ENCODE measurements at regions not wholly inside any gene's neighbourhood (a gene's known extent, or its start where the extent isn't known, plus 50 kb on each side); places are given as distances from the start of the nearest gene placed in this dataset.

DNA sequence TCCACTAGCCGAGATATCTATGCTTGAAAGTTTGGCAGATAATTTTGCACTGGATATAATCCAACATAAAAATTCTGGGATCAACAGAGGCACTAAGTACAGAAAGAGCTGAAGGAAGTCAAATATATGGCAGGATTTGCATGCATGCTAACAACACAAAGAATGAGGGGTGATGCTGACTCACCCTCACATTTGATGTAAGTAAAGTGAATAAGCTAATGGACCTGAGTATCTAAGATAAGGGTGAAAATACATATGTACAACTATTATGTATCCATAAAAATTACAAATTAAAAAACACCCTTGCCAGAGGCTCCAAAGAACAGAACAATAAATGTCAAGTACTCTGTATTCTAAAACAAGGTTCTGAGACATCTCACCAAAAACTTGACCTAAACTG lies 63.8 kb upstream of the PRDX4 start:
- FAIRE-seq (no peak), DNase-seq (ENCODE audit: insufficient read length, low spot score) (no peak)
- TF ChIP-seq, protein P1, sequence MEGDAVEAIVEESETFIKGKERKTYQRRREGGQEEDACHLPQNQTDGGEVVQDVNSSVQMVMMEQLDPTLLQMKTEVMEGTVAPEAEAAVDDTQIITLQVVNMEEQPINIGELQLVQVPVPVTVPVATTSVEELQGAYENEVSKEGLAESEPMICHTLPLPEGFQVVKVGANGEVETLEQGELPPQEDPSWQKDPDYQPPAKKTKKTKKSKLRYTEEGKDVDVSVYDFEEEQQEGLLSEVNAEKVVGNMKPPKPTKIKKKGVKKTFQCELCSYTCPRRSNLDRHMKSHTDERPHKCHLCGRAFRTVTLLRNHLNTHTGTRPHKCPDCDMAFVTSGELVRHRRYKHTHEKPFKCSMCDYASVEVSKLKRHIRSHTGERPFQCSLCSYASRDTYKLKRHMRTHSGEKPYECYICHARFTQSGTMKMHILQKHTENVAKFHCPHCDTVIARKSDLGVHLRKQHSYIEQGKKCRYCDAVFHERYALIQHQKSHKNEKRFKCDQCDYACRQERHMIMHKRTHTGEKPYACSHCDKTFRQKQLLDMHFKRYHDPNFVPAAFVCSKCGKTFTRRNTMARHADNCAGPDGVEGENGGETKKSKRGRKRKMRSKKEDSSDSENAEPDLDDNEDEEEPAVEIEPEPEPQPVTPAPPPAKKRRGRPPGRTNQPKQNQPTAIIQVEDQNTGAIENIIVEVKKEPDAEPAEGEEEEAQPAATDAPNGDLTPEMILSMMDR (IDR thresholded peaks at IDR 0.05; ENCODE audit: insufficient read depth, missing control alignments) = no peak

DNA sequence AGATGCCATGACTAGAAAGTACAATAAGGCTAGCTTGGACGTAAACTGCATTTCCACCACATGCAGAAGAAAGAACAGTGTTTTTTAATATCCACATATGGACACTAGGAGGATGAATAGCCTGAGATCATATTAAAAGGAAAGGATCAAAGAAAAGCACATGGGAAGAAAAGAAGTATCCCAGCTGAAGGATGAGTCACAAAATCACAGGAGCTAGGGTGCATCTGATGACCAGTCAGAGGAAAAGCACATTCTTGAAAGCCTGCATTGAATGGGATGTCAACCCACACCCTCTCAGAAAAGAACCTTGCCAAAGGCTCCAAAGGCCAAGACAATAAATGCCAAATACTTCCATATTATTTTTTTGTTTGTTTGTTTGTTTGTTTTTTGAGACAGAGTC lies 56.8 kb upstream of the PRDX4 start:
- no peak for DNase-seq (ENCODE audit: insufficient read length, low spot score)
- TF ChIP-seq, protein P1 (IDR thresholded peaks at IDR 0.05; ENCODE audit: insufficient read depth, missing control alignments) = no peak
- FAIRE-seq = no peak

DNA sequence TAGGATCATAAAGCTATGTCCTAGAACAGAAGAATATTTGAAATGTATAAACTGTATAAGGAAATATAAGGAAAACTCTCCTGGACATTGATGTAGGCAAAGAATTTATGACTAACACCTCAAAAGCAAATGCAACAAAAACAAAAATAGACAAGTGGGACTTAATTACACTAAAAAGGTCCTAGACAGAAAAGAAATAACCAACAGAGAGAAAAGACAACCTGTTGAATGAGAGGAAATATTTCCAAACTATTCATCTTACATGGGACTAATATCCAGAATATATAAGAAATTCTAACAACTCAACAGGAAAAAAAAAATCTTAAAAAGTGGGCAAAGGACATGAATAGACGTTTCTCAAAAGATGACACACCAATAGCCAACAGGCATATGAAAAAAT lies 54.4 kb upstream of the PRDX4 start:
- DNase-seq (ENCODE audit: insufficient read length, low spot score) (no peak), FAIRE-seq (no peak)
- TF ChIP-seq, protein P1 (IDR thresholded peaks at IDR 0.05; ENCODE audit: insufficient read depth, missing control alignments) = no peak

DNA sequence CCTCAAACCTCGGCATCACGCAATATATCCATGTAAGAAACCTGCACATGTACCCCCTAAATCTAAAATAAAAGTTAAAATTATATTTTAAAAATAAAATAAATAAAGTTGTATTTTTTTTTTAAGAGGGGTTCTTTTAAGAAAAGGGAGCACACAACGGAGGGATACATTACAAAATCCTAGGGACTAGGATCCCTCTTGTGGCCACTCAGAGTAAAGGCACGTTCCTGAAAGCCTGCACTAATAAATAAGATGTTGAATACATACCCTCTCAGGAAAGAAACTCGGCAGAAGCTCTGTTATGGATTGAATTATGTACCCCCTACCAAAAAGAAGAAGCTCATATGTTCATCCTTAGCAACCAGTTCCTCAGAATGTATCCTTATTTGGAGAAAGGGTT lies 50.9 kb upstream of the PRDX4 start:
- TF ChIP-seq, protein P1 (IDR thresholded peaks at IDR 0.05; ENCODE audit: insufficient read depth, missing control alignments) = peak; percentile 47
- DNase-seq (ENCODE audit: insufficient read length, low spot score) (no peak), FAIRE-seq (no peak)
